Body of pancreas (tissue), 4 donors: ENCODE measurements at regions not wholly inside any gene's neighbourhood (a gene's known extent, or its start where the extent isn't known, plus 50 kb on each side); places are given as distances from the start of the nearest gene placed in this dataset.
A peak's percentile ranks its signal among the peaks of the same experiment; 100 is the strongest.

Source experiments
- ATAC-seq: fragments of 150-250 bp; one replicate; pipeline ENCODE4 v1.9.1; 2016
- DNase-seq, 4 donors: peaks; one replicate each; pipeline ENCODE4 v3.0.0-alpha.2; 2019
- H3K27ac ChIP-seq, 4 donors: fragments of 200-600 bp; sonication (generic); 1 replicate in 3 of 4; 2 replicates in 1 of 4; pipeline versions ENCODE4 v1.5.1 to v1.6.1; 2016 to 2019; ENCODE audit warnings: mild to moderate bottlenecking in 1 of 4, mixed read lengths in 1 of 4, moderate library complexity in 1 of 4
- H3K27me3 ChIP-seq, 2 donors: fragments of 200-600 bp; sonication (generic); one replicate each; pipeline ENCODE4 v1.6.0; 2016; ENCODE audit warnings: mild to moderate bottlenecking in 1 of 2
- H3K36me3 ChIP-seq, 2 donors: fragments of 200-600 bp; sonication (generic); replicated peaks in 1 of 2; 2 replicates each; pipeline ENCODE4 v1.5.1; 2016; ENCODE audit warnings: low read depth in 2 of 2; ENCODE audit not compliant: insufficient read depth in 1 of 2
- H3K4me1 ChIP-seq: fragments of 200-600 bp; sonication (generic); one replicate; pipeline ENCODE4 v1.6.0; 2016
- H3K4me3 ChIP-seq, 2 donors: fragments of 200-600 bp; sonication (generic); 1 replicate in 1 of 2; 2 replicates in 1 of 2; pipeline ENCODE4 v1.5.1; 2016 to 2019
- H3K9me3 ChIP-seq, 3 donors: fragments of 200-600 bp; sonication (generic); 1 replicate in 2 of 3; 2 replicates in 1 of 3; pipeline ENCODE4 v1.5.1; 2016
- CTCF ChIP-seq, 7 experiments: fragments of 450-650 bp in 4 of 7; fragments of 200-600 bp in 3 of 7; sonication (generic) in 3 of 7; IDR thresholded peaks; one replicate each; pipeline ENCODE4 v1.5.1; 2016 to 2019; ENCODE audit warnings: antibody characterized with exemption in 7 of 7
- POLR2A ChIP-seq, 3 donors: fragments of 450-650 bp; IDR thresholded peaks; one replicate each; pipeline ENCODE4 v1.6.1; 2016; ENCODE audit warnings: antibody characterized with exemption in 3 of 3, mild to moderate bottlenecking in 2 of 3
- WGBS, 2 donors: methylation state at CpG; one replicate each; pipeline ENCODE4 v1.1.5; 2017; 5-methylcytosine and 5-hydroxymethylcytosine counted together
- intact Hi-C: fragments of 100-400 bp; cut with DNase I; formaldehyde crosslinking; loops from one replicate; pipeline ENCODE4 v1.15.1; 2023

- TF ChIP-seq POLR2A (IDR thresholded peaks at IDR 0.05) = no peak
- no peak for TF ChIP-seq CTCF (IDR thresholded peaks at IDR 0.05)
- H3K36me3 ChIP-seq = no peaks in the 10 kb centered on the region
- intact Hi-C loops = loop anchor here (10.0 kb wide), 2 partner anchors 205 to 535 kb away; no protein-coding TSS in a partner anchor
- H3K4me3 ChIP-seq = no peak overlapping the region
- 17 to 28% methylated on average over 7 of the region's 7 CpGs for WGBS, 2 donors
- H3K9me3 ChIP-seq = no peaks in the 10 kb centered on the region
- H3K4me1 ChIP-seq = no peaks in the 10 kb centered on the region
- DNase-seq (peak in 1 of 4 donors; percentile 8), ATAC-seq (no peak)
- H3K27ac ChIP-seq = no peak overlapping the region
- no peaks in the 10 kb centered on the region for H3K27me3 ChIP-seq
Observed at GRCh38 chr14:95979339-95980042, 59.7 kb upstream of the C14orf132 start.

DNA sequence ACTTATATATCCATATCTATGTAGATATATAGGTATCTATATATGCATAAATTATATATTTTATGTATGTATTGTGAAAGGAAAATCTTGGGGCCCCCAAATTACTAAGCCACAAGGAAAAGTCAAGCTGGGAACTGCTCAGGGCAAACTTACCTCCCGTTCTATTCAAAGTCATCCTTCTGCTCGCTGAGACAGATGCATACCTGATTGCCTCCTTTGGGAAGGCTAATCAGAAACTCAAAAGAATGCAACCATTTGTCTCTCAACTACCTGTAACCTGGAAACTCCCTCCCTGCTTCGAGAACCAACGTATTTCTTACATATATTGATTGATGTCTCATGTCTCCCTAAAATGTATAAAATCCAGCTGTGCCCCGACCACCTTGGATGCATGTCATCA, 58.8 kb upstream of the C14orf132 start:
- intact Hi-C loops = loop anchor here (10.0 kb wide), 2 partner anchors 206 to 536 kb away; no protein-coding TSS in a partner anchor
- no peak for ATAC-seq
- Histone ChIP-seq H3K27ac (no peak overlapping the region), H3K27me3 (no peaks in the 10 kb centered on the region), H3K36me3 (no peaks in the 10 kb centered on the region), H3K4me1 (no peaks in the 10 kb centered on the region), H3K4me3 (no peak overlapping the region), H3K9me3 (no peaks in the 10 kb centered on the region)
- 20 to 23% methylated on average over 5 of the region's 5 CpGs for WGBS, 2 donors
- TF ChIP-seq CTCF (IDR thresholded peaks at IDR 0.05) (no peak), POLR2A (IDR thresholded peaks at IDR 0.05) (no peak)
- DNase-seq = no peak

- no peaks in the 10 kb centered on the region for H3K27me3 ChIP-seq
- no peak for DNase-seq
- no peak for ATAC-seq
- no peaks in the 10 kb centered on the region for H3K4me1 ChIP-seq
- no peak overlapping the region for H3K4me3 ChIP-seq
- no peaks in the 10 kb centered on the region for H3K36me3 ChIP-seq
- H3K27ac ChIP-seq = no peak overlapping the region
- TF ChIP-seq CTCF (IDR thresholded peaks at IDR 0.05) (no peak), POLR2A (IDR thresholded peaks at IDR 0.05) (no peak)
- intact Hi-C loops = loop anchor here (10.0 kb wide), 2 partner anchors 207 to 537 kb away; no protein-coding TSS in a partner anchor
- no peaks in the 10 kb centered on the region for H3K9me3 ChIP-seq
- WGBS, 2 donors = 6 to 11% methylated on average over 4 of the region's 4 CpGs
Observed at GRCh38 chr14:95981965-95982364, 57.2 kb upstream of the C14orf132 start.

DNA sequence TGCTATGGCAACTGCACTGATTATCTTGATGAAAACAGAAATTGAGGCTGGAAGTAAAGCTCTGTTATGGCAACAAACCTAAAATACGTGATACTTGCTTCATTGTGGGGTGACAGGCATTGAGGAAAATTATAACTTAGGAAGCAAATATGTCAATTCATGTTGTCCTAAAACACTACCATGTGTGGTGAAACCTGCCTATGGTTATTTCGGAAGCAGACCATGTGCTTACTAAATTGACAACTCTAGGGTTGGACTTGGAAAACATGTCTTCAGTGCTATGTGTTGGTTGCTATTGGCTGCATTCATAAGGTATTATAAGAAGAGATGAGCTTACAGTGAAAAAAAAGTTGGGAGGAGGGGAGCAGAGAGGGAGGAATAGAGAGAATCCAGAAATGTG, 55.0 kb upstream of the C14orf132 start:
- no peaks in the 10 kb centered on the region for H3K36me3 ChIP-seq
- WGBS, 2 donors = 81 to 82% methylated on average over 2 of the region's 2 CpGs
- TF ChIP-seq CTCF (IDR thresholded peaks at IDR 0.05) (no peak), POLR2A (IDR thresholded peaks at IDR 0.05) (no peak)
- no peak overlapping the region for H3K27ac ChIP-seq
- no peaks in the 10 kb centered on the region for H3K9me3 ChIP-seq
- H3K4me3 ChIP-seq = no peak overlapping the region
- H3K27me3 ChIP-seq = no peaks in the 10 kb centered on the region
- no peak for ATAC-seq
- no peaks in the 10 kb centered on the region for H3K4me1 ChIP-seq
- DNase-seq = no peak
- intact Hi-C loops = loop anchor here (10.0 kb wide), 2 partner anchors 209 to 539 kb away; no protein-coding TSS in a partner anchor
